ENCODE measurements at regions not wholly inside any gene's neighbourhood (a gene's known extent, or its start where the extent isn't known, plus 50 kb on each side); places are given as distances from the start of the nearest gene placed in this dataset.

GRCh38 chr7:411677-412312 lies 107.9 kb downstream of the PDGFA start:
- no peak for TF ChIP-seq POLR2A (IDR thresholded peaks at IDR 0.05; ENCODE audit: low read length)
- TF ChIP-seq GATA1 (IDR thresholded peaks at IDR 0.05; ENCODE audit: low read depth, low read length) = no peak
